Suppressor macrophage treated with lipopolysaccharide for 4 hours (primary cell): ENCODE measurements at regions not wholly inside any gene's neighbourhood (a gene's known extent, or its start where the extent isn't known, plus 50 kb on each side); places are given as distances from the start of the nearest gene placed in this dataset.
A peak's percentile ranks its signal among the peaks of the same experiment; 100 is the strongest.
"Not testable (repeated sequence)": the region's sequence is repeated elsewhere in the genome, so short reads cannot be mapped to it uniquely, and the experiment has no call there.

ENCODE experiments used
- DNase-seq: peaks from one replicate; pipeline ENCODE4 v3.0.0-alpha.2; 2020

DNA sequence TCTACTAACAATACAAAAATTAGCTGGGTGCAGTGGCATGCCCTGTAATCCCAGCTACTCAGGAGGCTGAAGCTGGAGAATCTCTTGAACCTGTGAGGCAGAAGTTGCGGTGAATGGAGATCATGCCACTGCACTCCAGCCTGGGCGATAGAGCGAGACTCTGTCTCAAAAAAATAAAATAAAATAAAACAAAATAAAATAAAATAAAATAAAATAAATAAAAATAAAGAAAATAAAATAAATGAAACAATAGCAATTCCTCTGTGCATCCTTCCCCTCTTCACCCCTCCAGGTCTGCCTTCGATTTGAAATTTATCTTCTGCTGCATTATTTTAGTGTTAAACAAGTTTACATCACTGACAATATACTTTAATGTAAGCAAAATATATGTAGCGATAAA lies 63.0 kb upstream of the UXS1 start:
- DNase-seq, result no peak

- not testable (repeated sequence) for DNase-seq
These were observed 55.2 kb upstream of the UXS1 start for GRCh38 chr2:106249157-106249828.

DNA sequence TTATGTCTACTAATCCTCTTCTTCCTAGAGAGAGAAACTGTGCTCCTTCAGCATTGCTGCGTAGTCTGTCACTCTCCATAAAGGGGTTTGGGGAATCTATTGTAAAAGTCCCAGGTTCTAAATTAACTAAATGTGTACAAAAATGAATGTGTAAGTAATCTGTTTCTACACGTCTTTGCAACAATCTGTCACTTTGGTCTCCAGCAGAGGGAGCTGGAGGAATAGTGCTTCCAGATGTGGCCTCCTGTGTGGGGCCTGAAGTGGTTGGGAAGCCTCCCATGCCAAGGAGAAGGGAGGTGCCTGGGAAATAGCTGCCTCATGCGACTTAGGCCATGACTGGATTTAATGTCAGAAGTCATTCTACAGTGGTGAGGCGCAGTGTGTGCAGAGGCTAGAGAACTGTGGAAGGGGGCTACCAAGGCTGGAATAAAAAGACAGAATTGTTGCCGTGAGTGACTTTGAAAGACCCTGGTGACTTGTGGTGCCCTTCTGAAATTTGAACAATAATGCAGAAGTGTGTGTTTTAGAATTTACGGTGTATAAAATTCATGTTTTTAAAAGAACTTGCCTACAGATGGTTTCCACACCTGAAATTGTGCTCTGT lies 54.5 kb upstream of the UXS1 start:
- DNase-seq, result peak; percentile 5
